ENCODE measurements at regions not wholly inside any gene's neighbourhood (a gene's known extent, or its start where the extent isn't known, plus 50 kb on each side); places are given as distances from the start of the nearest gene placed in this dataset.

GRCh38 chr3:194768586-194768985 is 82.9 kb downstream of the FAM43A start:
- no peak for DNase-seq (ENCODE audit: low read depth in 1 of 2, low spot score in 1 of 2)

- peak; percentile 77 to 79 for DNase-seq (ENCODE audit: low read depth in 1 of 2, low spot score in 1 of 2)
Measured at GRCh38 chr3:194769020-194769643, 83.4 kb downstream of the FAM43A start.

- no peak for DNase-seq (ENCODE audit: low read depth in 1 of 2, low spot score in 1 of 2)
Measured at GRCh38 chr3:194772241-194773000, 86.7 kb downstream of the FAM43A start.

DNA sequence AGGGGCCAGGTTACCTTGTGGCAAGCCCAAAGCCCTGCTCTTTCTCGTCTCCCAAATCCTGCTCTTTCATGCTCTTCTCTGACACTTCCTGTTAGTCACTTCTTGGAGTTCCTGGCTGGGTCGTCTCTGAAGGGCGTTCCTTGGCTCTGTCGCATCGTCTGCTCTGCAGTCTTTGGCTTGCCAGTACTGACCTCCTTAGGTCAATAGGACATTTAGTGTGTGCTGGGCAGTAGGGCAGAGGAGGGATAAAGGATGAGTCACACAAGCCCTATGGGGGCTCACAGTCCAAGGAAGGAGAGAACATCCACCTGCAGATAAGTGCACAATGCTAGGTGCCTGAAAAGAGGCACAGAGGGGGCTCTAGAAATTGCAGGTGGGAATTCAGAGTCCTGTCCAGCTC is 87.5 kb downstream of the FAM43A start:
- no peak for DNase-seq (ENCODE audit: low read depth in 1 of 2, low spot score in 1 of 2)

- no peak for DNase-seq (ENCODE audit: low read depth in 1 of 2, low spot score in 1 of 2)
Measured at GRCh38 chr3:194773771-194774455, 88.2 kb downstream of the FAM43A start.

- no peak for DNase-seq (ENCODE audit: low read depth in 1 of 2, low spot score in 1 of 2)
Measured at GRCh38 chr3:194775266-194775665, 89.6 kb downstream of the FAM43A start.

GRCh38 chr3:194775731-194776130 is 90.0 kb downstream of the FAM43A start:
- DNase-seq (ENCODE audit: low read depth in 1 of 2, low spot score in 1 of 2) = no peak

GRCh38 chr3:194777729-194778128 is 92.0 kb downstream of the FAM43A start:
- no peak for DNase-seq (ENCODE audit: low read depth in 1 of 2, low spot score in 1 of 2)

- no peak for DNase-seq (ENCODE audit: low read depth in 1 of 2, low spot score in 1 of 2)
Measured at GRCh38 chr3:194779729-194780224, 94.1 kb downstream of the FAM43A start.

GRCh38 chr3:194780706-194781105 is 95.0 kb downstream of the FAM43A start:
- no peak for DNase-seq (ENCODE audit: low read depth in 1 of 2, low spot score in 1 of 2)

- DNase-seq (ENCODE audit: low read depth in 1 of 2, low spot score in 1 of 2) = no peak
Measured at GRCh38 chr3:194781617-194782016, 95.9 kb downstream of the FAM43A start.

DNA sequence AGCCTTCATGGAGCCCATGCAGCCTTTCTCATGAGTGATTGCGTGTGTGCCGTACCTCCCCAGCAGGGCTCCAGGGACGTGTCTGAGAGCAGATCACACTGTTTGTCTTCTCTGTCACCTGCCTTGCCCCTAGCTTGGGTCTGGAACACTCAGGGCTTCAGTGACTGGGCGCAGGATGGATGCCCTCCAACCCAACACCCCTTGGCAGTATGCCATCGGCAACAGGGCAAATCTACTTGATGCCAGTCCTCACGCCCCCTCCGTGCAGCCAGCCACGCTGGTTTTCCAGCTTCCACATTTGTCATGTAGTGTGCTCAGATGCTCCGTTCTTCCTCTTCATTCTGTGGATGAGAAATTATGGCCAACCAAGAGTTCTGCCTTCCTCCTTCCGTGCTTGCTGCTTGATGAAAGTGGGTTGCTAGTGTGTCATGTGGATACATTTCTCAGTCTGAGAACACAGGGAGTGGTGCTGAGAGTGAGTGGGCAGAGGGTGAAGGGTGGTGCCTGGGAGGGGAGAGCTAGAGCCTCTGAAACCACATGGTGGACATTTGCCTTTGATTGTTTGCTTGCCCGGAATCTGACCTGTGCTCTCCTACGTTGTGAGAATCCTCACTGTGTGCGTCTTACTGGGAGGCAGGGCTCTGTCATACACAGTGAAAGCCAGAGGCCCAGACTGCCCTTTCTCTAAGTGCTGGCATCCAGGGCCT is 97.2 kb downstream of the FAM43A start:
- no peak for DNase-seq (ENCODE audit: low read depth in 1 of 2, low spot score in 1 of 2)

DNA sequence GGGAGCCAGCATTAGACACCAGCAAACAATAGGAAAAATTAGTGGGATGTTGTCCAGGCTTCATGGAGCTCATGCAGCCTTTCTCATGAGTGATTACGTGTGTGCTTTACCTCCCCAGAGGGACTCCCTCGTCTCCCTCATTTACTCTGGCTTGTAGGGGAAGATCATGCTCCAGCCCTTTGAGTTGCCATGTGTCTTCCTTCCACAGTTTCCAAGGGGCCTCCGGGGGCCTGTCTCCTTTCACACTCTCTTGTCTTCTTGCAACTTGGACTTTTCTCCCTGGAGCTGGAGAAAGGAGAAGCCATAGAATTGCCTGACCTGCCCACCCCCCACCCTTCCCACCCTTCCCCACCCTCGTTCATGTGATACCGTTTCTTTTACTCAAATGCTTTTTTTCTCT is 98.7 kb downstream of the FAM43A start:
- DNase-seq (ENCODE audit: low read depth in 1 of 2, low spot score in 1 of 2) = no peak

DNA sequence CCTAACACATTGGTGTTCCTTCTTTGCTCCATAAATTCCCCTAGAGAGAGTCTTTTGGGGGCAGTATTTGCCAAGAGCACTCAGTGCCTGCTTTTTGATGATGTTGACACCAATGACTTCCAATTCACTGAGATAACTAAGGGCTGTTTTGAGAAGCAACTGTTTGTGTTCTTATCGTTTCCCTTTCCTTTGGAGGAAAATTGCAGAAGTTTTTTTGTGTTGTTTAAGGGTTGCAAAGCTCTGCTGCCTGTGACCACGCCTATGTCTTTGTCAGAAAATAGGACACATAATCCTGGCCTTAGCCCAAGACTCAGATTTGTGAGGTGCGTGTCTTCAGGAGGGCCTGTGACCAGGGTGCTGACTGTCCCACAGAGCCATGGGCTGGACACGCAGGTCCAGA is 99.6 kb downstream of the FAM43A start:
- DNase-seq (ENCODE audit: low read depth in 1 of 2, low spot score in 1 of 2) = no peak

DNA sequence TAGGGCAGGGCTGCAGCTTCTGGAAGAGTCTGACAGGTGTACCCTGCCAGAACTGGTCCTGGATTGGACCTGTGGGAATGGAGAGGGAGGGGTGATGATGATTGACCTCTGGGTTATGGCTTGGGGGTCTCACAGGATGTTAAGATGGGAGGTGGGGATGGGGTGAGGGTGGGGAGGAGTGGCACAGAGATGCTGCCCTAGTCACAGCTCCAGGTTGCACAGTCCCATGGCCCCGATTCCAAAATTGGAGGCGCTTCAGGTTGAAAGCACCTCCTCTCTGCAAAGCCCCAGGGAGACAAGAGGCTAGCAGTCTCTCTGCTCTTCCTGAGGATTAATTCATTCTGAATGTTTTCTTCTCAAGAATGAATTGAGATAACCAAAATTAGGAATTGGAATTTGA is 101.4 kb downstream of the FAM43A start:
- no peak for DNase-seq (ENCODE audit: low read depth in 1 of 2, low spot score in 1 of 2)

DNA sequence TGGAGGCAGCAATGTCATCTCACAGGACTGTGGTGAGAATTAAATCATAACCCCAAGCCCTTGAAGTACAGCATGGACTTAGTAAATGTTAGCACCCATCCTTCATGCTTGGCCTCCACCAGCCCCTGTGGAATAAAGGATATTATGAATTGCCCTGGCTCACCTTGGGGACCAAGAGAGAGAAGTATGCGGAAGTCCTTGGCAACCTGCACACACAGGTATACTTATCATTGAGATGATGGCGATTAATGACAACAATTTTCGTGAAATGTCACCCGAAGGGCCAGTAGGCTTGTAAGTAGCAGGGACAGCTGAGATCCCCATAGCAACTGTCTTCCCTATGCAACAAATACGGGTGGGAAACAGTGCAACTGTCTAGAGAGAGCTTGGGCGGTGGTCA is 102.0 kb downstream of the FAM43A start:
- no peak for DNase-seq (ENCODE audit: low read depth in 1 of 2, low spot score in 1 of 2)

DNA sequence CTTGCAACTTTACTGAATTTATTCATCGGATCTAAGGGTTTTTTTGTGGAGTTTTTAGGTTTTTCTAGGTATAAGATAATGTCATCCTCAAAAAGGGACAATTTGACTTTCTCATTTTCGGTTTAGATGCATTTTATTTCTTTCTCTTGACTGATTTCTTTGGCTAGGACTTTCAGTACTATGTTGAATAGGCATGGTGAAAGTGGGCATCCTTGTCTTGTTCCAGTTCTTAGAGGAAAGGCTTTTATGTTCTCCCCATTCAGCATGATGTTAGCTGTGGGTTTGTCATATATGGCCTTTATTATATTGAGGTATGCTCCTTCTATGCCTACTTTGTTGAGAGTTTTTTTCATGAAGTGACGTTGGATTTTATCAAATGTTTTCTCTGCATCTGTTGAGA is 106.7 kb downstream of the FAM43A start:
- no peak for DNase-seq (ENCODE audit: low read depth in 1 of 2, low spot score in 1 of 2)

DNA sequence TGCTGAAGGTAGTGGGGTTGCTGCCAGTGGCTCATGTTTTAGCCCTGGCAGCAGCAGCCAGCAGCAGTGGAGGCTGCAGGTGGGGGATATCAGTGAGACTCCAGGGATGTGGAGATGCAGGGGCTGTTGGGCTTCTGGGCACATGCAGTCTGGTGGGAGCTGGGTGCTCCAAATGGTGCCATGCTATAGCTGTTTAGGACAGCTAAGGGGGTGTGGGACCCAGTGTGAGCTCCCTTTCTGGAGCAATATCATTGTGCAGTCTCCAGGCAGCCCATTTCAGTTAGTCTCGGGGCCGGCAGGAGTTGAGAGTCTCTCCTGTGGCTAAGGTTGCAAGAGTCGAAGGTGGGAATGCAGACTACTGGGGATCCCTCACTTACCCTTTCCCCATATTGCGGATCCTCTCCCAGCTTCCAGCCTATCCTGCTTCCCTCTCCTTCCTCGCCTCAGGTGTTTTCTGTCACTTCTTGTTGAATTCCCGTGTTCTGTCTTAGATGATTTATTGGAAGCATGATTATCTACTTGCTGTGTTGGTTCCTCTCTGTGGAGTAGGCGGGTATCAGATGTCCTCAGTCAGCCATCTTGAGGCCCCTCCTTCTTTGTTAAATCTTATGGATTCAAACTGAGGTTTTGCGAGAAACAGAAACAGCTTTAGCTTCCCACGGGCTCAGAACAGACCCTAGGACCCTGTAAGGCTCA is 112.0 kb downstream of the FAM43A start:
- no peak for DNase-seq (ENCODE audit: low read depth in 1 of 2, low spot score in 1 of 2)

- no peak for DNase-seq (ENCODE audit: low read depth in 1 of 2, low spot score in 1 of 2)
Measured at GRCh38 chr3:194798486-194798885, 112.8 kb downstream of the FAM43A start.

GRCh38 chr3:194800002-194800401 is 114.3 kb downstream of the FAM43A start:
- DNase-seq (ENCODE audit: low read depth in 1 of 2, low spot score in 1 of 2) = no peak
